ENCODE measurements at regions not wholly inside any gene's neighbourhood (a gene's known extent, or its start where the extent isn't known, plus 50 kb on each side); places are given as distances from the start of the nearest gene placed in this dataset.
"Not testable (repeated sequence)": the region's sequence is repeated elsewhere in the genome, so short reads cannot be mapped to it uniquely, and the experiment has no call there.

GRCh38 chr10:63795094-63795860, 274.1 kb downstream of the REEP3 start:
- no peak for DNase-seq

GRCh38 chr10:63798599-63799498, 277.6 kb downstream of the REEP3 start:
- DNase-seq = no peak

- no peak for DNase-seq
Measured at GRCh38 chr10:63799521-63800300, 278.5 kb downstream of the REEP3 start.

- no peak for DNase-seq
Measured at GRCh38 chr10:63801166-63801565, 280.0 kb downstream of the REEP3 start.

GRCh38 chr10:63806330-63806729, 285.1 kb downstream of the REEP3 start:
- DNase-seq = no peak

- DNase-seq = no peak
Measured at GRCh38 chr10:63812501-63812900, 291.3 kb downstream of the REEP3 start.

- no peak for DNase-seq
Measured at GRCh38 chr10:63819753-63820329, 298.6 kb downstream of the REEP3 start.

GRCh38 chr10:63822496-63822895, 301.3 kb downstream of the REEP3 start:
- no peak for DNase-seq

- no peak for DNase-seq
Measured at GRCh38 chr10:63825111-63825510, 303.9 kb downstream of the REEP3 start.

- DNase-seq = no peak
Measured at GRCh38 chr10:63825766-63826165, 304.6 kb downstream of the REEP3 start.

- not testable (repeated sequence) for DNase-seq
Measured at GRCh38 chr10:63827018-63827417, 305.8 kb downstream of the REEP3 start.

GRCh38 chr10:63829020-63829419, 307.8 kb downstream of the REEP3 start:
- DNase-seq = no peak

GRCh38 chr10:63829573-63830149, 308.5 kb downstream of the REEP3 start:
- no peak for DNase-seq

GRCh38 chr10:63832686-63833085, 311.5 kb downstream of the REEP3 start:
- DNase-seq = no peak

GRCh38 chr10:63833411-63834060, 312.3 kb downstream of the REEP3 start:
- no peak for DNase-seq

- no peak for DNase-seq
Measured at GRCh38 chr10:63836666-63837442, 315.7 kb downstream of the REEP3 start.

- no peak for DNase-seq
Measured at GRCh38 chr10:63841761-63842160, 320.6 kb downstream of the REEP3 start.

GRCh38 chr10:63843107-63843506, 321.9 kb downstream of the REEP3 start:
- no peak for DNase-seq

- not testable (repeated sequence) for DNase-seq
Measured at GRCh38 chr10:63848871-63849270, 327.7 kb downstream of the REEP3 start.

GRCh38 chr10:63862860-63863259, 341.7 kb downstream of the REEP3 start:
- no peak for DNase-seq

GRCh38 chr10:63865210-63865609, 344.0 kb downstream of the REEP3 start:
- DNase-seq = no peak

All from central memory CD4-positive, alpha-beta T cell (primary cell).